NCI-H2107 treated with DMSO at 0.1 percent for 48 hours (cell line): ENCODE measurements at regions not wholly inside any gene's neighbourhood (a gene's known extent, or its start where the extent isn't known, plus 50 kb on each side); places are given as distances from the start of the nearest gene placed in this dataset.
"Not testable (repeated sequence)": the region's sequence is repeated elsewhere in the genome, so short reads cannot be mapped to it uniquely, and the experiment has no call there.

Experiments used
- DNase-seq: peaks from one replicate; lab custom pipeline; 2025; ENCODE audit not compliant: unreplicated experiment; lab: John Stamatoyannopoulos, UW

DNA sequence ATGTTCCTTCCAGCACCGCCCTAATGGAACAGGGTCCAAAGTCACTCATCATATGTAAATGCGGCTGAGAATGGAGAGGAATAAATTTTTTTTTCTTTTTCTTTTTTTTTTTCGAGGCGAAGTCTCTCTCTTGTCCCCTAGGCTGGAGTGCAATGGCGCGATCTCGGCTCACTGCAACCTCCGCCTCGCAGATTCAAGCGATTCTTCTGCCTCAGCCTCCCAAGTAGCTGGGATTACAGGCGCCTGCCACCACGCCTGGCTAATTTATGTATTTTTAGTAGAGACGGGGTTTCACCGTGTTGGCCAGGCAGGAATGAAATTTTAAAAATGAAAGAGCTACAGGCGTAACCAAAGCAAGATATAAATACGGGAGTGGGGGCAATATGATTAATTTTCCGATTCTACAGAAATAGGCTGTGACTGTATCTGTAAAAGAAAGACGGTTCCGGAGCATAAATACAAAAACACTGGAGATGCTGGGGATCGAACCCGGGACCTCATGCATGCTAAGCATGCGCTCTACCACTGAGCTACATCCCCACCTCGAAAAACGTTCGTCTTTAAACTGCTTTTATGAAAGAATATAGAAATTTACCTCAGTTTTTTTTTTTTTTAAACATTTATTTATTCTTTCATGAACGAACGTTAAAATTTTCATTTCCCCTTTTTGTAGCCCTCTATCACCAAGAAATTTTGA, 132.2 kb downstream of the GPX5 start:
- DNase-seq = no peak

DNA sequence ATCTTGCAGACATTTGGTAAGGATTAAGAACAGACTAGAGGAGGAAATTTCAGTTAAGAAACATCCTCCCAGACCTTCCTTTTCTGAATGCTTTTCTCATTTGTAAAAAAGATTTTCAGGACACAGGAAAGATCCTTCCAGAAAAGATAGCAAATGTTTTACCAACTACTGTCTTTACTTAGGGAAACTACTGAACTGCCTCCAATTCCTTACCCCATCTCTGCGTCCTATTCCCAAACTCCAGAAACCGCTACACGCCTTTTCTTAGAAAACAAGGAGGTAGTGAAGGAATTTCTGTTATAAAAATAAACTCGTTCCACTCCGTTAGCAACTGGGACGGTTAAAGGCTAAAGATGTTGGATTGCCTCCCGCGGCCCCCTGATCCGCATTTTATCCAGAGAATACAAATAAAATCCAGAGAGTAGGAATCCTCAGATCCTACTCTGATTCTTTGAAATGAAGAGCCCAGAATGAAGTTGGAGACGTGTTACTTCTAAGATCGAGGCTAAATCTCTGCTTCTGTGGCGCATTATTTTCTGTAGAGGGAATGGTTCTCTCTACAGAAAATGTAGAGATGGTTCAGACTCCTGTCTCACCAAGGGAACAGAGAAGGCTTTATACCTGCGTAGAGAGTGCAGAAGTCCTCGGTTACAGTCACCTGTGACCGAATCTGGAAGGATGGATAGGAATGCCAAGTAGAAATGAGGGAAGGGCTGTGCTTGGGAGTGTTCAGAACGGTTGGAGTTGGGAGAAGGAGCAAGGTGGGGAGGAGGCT, 133.0 kb downstream of the GPX5 start:
- DNase-seq = no peak

DNA sequence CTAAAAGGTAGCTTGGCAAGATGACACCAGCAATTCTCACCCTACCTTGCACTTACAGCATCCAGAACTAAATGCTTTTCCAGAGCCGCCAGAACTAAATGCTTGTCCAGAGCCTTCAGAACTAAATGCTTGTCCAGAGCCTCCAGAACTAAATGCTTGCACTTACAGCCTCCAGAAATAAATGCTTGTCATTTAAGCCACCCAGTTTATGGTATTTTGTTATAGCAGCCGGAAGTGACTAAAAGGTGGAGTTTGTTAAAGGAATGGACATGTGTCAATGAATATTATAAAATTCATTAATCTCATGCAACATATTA, 133.5 kb downstream of the GPX5 start:
- no peak for DNase-seq

DNA sequence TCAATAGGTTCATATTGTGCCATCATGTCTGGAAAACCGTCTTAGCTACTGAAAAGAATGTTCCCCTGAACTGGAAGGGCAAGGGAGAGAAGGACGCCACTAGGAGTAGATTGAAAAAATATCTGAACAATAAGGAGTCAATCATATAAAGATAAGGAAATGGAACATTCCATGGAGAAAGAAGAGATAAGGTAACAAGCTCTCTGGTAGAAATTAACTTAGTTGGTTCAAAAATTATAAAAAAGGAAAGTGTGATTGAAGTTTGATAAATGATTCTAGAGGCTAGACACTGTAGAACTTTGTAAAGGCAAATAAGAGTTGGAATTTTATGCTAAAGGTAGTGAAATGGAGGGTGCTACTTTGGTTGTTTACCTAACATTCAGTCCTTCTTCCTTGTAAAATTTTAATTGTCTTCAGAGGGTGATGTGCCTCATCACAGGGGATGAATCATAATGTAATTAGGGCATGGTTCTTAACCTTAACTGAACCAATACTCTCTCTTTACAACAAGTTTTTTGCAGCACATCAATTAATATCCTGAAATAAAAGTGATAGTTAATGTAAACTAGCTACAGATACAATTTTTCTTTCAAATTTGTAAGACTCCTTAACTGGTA, 135.5 kb downstream of the GPX5 start:
- no peak for DNase-seq

DNA sequence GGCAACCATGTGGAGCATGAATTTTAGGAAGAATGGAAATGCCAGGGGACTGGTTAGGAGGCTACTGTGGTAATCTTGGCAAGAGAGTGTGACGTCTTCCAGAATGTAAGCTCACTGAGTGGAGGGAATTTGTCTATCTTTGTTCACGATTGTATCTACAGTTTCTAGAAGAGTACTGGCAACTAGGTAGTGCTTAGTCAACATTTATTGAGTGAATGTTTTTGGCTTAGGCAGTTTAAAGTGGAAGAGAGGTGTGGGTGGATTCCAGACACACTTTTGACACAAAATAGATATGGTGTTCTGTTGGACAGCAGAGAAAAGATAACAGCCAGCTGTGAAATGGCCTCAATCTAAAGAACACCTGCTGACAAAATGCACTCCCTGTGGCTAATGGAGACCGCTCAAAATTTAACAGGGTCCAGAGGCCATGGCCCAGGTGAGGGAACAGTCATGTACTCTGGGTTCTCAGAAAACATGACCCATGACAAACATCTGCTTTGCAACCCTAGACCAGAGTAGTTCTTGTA, 139.3 kb downstream of the GPX5 start:
- no peak for DNase-seq

DNA sequence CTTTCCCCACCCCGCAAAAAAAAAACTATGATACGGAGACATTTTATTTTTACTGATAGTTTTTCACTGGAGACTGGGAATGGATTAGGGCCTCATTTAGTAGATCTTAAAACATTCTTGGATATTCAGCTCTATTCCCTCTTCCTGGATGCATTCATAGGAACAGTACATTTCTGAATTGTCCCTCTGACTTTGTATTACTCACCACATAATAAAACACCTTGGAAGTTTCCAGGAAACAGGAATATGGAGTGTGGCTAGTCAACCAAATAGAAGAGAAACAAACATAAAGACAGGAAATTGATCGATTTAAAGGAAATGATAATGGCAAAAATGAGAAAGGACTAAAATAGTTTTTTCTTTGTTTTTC, 147.7 kb downstream of the GPX5 start:
- DNase-seq = no peak

DNA sequence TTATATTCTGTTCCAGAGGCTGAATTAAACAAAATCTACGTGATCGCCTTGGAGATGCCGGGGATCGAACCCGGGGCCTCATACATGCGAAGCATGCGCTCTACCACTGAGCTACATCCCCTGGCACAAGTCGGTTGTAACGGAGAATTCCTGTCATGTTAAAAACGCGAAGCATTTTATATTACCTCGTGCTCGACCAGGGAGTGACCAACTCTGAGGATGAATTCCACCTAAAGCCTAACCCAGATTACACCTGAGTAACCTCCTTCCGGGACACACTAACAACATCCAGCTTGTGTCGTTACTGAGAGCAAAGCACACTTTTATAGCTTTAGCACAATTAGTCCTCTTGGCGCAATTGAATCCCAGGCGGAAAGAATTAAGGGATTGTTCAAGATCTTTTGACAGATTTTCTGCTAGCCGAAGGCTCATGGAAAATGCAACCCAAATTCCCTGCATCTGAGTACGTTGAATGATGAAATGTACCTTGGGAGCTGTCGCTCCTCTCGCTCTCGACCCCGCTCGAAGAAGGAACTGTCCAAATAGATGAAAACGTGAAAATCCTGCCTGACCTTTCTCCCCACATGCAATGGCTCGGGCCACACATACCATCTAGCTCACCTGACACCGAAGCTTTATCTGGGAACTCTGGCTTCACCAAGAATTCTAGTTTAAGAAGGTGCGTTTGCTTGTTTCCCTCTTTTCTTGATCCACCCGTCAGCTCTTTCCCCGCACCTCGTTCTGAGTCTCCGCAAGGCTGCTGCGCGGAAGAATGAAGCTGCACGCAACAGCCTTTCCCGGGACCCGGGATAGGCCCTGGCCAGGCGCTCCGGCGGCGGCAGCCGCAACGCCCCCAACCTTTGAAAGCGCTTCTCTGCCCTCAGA, 148.3 kb downstream of the GPX5 start:
- DNase-seq = no peak

DNA sequence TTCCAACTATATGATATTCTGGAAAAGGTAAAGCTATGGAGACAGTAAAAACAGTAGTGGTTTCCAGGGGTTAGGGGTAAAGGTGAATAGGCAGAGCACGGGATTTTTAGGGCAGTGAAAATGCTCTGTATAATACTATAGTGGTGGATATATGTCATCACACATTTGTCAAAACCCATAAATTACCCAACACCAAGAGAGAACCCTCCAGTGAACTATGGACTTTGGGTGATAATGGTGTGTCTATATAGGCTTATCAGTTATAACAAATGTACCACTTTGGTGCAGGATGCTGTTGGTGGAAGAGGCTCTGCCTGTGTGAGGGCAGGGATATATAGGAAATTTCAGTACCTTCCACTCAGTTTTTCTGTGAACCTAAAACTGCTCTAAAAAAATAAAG, 149.9 kb downstream of the GPX5 start:
- no peak for DNase-seq

DNA sequence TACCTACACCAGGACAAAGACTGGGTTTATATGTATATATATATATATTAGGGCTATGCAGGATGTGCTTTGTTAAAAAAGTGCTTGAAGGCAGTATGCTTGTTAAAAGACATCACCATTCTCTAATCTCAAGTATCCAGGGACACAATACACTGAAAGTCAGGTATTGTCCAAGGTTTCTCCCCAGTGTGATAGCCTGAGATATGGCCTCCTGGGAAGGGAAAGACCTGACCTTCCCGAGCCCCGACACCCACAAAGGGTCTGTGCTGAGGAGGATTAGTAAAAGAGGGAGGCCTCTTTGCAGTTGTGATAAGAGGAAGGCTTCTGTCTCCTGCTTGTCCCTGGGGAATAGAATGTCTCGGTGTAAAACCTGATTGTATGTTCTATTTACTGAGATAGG, 156.9 kb downstream of the GPX5 start:
- DNase-seq = no peak

DNA sequence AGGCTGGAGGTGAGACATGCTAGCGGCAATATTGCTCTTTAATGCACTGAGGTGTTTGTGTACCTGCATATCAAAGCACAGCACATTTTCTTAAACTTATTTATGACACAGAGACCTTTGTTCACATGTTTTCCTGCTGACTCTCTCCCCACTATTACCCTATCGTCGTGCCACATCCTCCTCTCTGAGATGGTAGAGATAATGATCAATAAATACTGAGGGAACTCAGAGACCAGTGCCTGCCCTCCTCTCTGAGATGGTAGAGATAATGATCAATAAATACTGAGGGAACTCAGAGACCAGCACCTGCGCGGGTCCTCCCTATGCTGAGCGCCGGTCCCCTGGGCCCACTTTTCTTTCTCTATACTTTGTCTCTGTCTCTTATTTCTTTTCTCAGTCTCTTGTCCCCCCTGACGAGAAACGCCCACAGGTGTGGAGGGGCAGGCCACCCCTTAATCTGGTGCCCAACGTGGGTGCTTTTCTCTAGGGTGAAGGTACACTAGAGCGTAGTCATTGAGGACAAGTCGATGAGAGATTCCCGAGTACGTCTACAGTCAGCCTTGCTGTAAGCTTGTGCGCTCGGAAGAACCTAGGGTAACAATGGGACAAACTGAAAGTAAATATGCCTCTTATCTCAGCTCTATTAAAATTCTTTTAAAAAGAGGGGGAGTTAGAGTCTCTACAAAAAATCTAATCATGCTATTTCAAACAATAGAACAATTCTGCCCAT, 157.4 kb downstream of the GPX5 start:
- DNase-seq = not testable (repeated sequence)

DNA sequence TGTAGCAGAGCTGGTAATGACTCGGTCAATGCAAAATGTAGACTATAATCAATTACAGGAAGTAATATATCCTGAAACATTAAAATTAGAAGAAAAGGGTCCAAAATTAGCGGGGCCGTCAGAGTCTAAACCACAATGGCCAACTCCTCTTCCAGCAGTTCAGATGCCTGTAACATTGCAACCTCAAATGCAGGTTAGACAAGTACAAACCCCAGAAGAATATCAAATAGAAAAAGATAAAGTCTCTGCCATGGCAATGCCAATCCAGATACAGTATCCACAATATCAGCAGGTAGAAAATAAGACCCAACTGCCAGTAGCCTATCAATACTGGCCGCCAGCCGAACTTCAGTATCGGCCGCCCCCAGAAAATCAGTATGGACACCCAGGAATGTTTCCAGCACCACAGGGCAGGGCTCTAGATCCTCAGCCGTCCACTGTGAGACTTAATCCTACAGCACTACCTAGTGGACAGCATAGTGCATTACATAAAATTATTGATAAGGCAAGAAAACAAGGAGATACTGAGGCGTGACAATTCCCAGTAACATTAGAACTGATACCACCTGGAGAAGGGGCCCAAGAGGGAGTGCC, 158.4 kb downstream of the GPX5 start:
- no peak for DNase-seq

DNA sequence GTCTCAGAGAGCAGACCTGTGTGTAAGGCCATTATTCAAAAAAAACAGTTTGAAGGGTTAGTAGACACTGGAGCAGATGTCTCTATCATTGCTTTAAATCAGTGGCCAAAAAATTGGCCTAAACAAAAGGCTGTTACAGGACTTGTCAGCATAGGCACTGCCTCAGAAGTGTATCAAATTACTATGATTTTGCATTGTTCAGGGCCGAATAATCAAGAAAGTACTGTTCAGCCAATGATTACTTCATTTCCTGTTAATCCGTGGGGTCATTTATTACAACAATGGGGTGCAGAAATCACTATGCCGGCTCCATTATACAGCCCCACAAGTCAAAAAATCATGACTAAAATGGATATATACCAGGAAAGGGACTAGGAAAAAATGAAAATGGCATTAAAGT, 160.3 kb downstream of the GPX5 start:
- not testable (repeated sequence) for DNase-seq

DNA sequence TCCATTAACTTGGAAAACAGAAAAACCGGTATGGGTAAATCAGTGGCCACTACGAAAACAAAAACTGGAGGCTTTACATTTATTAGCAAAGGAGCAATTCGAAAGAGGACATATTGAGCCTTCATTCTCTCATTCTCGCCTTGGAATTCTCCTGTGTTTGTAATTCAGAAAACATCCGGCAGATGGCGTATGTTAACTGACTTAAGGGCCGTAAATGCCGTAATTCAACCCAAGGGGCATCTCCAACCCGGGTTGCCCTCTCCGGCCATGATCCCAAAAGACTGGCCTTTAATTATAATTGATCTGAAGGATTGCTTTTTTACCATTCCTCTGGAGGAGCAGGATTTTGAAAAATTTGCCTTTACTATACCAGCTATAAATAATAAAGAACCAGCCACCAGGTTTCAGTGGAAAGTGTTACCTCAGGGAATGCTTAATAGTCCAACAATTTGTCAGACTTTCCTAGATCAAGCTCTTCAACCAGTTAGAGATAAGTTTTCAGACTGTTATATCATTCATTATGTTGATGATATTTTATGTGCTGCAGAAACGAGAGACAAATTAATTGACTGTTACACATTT, 160.9 kb downstream of the GPX5 start:
- DNase-seq = not testable (repeated sequence)

DNA sequence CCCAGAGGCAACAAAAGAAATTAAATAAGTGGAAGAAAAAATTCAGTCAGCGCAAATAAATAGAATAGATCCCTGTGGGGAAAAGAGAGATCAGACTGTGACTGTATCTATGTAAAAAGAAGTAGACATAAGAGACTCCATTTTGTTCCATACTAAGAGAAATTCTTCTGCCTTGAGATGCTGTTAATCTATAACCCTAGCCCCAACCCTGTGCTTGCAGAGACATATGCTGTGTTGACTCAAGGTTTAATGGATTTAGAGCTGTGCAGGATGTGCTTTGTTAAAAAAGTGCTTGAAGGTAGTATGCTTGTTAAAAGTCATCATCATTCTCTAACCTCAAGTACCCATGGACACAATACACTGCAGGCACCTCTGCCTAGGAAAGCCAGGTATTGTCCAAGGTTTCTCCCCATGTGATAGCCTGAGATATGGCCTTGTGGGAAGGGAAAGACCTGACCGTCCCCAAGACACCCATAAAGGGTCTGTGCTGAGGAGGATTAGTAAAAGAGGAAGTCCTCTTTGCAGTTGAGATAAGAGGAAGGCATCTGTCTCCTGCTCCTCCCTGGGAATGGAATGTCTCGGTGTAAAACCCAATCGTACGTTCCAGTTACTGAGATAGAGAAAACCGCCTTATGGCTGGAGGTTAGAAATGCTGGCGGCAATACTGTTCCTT, 161.8 kb downstream of the GPX5 start:
- not testable (repeated sequence) for DNase-seq

DNA sequence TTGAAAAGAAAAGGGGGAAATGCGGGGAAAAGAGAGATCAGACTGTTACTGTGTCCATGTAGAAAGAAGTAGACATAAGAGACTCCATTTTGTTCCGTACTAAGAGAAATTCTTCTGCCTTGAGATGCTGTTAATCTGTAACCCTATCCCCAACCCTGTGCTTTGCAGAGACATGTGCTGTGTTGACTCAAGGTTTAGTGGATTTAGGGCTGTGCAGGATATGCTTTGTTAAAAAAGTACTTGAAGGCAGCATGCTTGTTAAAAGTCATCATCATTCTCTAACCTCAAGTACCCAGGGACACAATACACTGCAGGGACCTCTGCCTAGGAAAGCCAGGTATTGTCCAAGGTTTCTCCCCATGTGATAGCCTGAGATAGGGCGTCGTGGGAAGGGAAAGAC, 166.3 kb downstream of the GPX5 start:
- DNase-seq = not testable (repeated sequence)

DNA sequence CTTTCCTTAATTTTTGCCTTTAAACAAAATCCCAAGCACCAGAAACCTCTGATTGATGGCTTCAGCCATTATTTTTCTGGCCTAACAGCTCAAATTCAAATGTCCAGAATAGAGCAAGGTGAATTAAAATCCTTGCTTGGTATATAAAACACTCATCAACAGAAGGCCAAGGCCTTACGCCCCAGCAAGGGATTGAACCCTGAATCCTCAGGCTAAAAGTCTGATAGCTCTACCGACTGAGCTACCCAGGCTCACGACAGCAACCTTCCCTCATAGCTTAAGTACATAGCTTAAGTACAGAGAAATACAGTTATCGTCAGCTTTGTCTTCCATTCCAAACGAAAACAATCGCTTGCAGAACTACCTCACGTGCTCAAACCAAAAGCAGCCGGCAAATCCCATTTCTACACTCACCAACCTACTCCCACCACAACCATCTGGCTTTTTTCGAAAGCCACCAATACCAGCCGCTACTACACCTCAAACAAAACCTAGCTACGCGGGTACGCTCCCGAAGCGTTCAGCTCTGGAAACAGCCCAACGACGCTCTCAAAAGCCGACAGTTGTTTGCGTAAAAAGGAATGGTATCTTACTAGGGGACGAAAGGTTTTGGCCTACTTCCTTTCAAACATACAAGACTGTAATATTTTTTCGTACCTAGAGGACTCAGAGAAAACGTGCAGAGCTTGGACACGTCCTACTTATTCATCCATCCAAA, 167.5 kb downstream of the GPX5 start:
- no peak for DNase-seq

DNA sequence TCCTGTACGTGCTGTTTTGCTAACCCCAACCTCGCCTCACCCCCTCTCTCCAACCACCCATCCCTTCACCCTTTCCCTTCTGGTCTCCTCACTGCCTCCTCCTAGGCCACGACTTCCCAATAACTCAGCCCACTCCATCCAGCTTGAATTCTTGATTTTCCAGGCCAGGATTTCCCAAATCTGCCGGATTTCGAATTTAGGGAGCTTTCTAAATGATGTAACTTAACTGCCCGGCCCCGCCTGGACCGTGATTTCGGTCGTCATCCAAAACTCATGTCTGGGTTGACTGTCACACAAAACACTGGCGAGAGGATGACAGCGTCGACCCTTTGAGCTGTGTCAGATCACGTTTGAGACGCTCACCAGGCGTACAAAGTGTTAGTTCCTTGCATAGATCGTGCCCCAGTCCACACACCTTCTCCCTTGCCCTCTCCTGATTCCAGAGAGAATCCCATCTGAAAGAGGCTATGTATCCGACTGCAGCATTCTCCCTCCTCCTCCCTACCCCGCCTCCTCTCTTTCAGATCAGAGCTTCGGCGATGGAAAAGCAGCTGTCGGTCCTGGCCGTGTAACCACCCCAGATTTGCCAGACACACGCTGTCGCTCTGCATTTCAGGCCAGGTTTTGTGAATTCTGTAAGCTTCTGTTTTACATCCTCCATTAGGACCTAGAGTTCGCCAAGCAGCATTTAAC, 168.2 kb downstream of the GPX5 start:
- DNase-seq = no peak

DNA sequence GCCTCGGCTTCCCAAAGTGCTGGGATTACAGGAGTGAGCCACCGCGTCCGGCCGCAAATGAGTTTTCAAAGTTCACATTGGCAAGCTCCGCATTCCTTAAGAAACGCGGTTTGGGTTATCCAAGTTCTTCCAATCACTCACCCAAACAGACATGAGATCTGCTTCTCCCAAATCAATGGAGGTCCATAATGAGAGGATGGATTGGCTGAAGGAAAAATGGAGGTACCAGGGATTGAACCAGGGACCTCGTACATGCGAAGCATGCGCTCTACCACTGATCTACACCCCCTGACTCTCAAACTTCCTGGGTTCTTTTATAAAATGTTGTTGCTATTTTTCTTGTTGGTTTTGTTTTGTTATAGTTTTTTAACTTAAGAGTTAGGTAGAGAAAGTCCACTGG, 170.0 kb downstream of the GPX5 start:
- no peak for DNase-seq
